ENCODE measurements at regions not wholly inside any gene's neighbourhood (a gene's known extent, or its start where the extent isn't known, plus 50 kb on each side); places are given as distances from the start of the nearest gene placed in this dataset.

DNA sequence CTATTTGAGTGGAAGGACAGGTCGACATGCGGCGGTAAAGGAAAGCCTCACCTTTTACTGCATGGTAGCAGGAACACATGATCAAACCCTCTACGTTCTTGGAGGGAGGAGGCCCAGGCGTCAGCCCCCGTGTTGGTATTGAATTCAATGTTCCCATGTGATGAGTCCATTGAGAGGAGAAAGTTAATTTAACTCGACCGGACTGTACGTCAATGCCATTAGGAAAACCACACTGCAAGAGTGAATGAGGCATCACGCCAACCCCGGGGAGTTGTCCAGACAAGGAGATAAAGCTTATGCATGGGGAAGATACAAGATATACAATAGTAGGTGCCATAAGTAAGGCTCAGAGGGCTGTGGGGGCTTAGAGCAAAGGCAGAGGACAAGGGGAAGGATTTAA lies 213.9 kb upstream of the ECI2 start:
- in situ Hi-C loops (cut with MboI; ENCODE audit: low pct_ligation_motif_present in 1 of 4, low pct_unique_long_range_greater_than_20kb in 1 of 4, low sequenced_read_pairs in 3 of 4) (no loop called here), intact Hi-C loops (cut with DNase I; ENCODE audit: low total_unique reads) (no loop called here)
- no peak for DNase-seq
- Histone ChIP-seq H3K9me3 (no peaks in the 10 kb centered on the region), H3K4me3 (no peak overlapping the region), H3K36me3 (no peaks in the 10 kb centered on the region), H3K4me1 (peaks cover 0 to 9% (median 0%) of the 10 kb centered on the region in 4 donors), H3K27me3 (no peaks in the 10 kb centered on the region), H3K27ac (peak overlapping the region; percentile 38 to 80 (median 52))
- no peak for TF ChIP-seq POLR2A (IDR thresholded peaks at IDR 0.05)
- TF ChIP-seq CTCF (IDR thresholded peaks at IDR 0.05) = no peak
- TF ChIP-seq POLR2AphosphoS5 (IDR thresholded peaks at IDR 0.05) = no peak
- TF ChIP-seq EP300 (IDR thresholded peaks at IDR 0.05; ENCODE audit: low read depth) = no peak
- WGBS, 2 donors (ENCODE audit: low coverage in 1 of 2) = 91 to 93% methylated on average over 9 to 11 of the region's 11 CpGs

- peaks cover 0 to 9% (median under 1%) of the 10 kb centered on the region in 4 donors for H3K4me1 ChIP-seq
- intact Hi-C loops (cut with DNase I; ENCODE audit: low total_unique reads) (no loop called here), in situ Hi-C loops (cut with MboI; ENCODE audit: low pct_ligation_motif_present in 1 of 4, low pct_unique_long_range_greater_than_20kb in 1 of 4, low sequenced_read_pairs in 3 of 4) (no loop called here)
- H3K9me3 ChIP-seq = no peaks in the 10 kb centered on the region
- TF ChIP-seq CTCF (IDR thresholded peaks at IDR 0.05) = no peak
- no peak for TF ChIP-seq POLR2A (IDR thresholded peaks at IDR 0.05)
- TF ChIP-seq EP300 (IDR thresholded peaks at IDR 0.05; ENCODE audit: low read depth) = peak; percentile 89
- TF ChIP-seq POLR2AphosphoS5 (IDR thresholded peaks at IDR 0.05) = peak; percentile 71 to 93 (median 74)
- no peaks in the 10 kb centered on the region for H3K27me3 ChIP-seq
- no peaks in the 10 kb centered on the region for H3K36me3 ChIP-seq
- H3K4me3 ChIP-seq = no peak overlapping the region
- no peak for DNase-seq
- H3K27ac ChIP-seq = peak overlapping the region; percentile 38 to 80 (median 52)
- 66 to 71% methylated on average over 6 to 14 of the region's 14 CpGs for WGBS, 2 donors (ENCODE audit: low coverage in 1 of 2)
These were observed 213.2 kb upstream of the ECI2 start for GRCh38 chr6:4348462-4349112.

DNA sequence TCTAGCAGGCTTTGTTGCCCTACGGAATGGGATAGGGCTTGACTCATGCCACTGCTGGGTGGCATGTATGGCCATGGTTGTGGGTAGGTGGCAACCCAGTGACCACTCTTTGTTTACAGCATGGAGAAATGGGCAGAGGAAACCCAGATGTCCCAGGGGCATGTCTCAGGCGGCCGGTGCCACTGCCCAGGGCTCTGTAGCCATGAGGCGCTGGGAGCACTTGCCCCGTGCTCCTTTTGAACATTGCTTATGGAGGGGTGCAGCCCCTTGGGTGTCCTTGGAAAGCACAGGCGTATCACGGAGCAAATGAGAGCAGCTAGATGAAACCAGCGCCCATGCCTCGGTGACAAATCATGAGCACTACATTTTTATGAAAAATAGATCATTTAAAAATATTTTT lies 212.5 kb upstream of the ECI2 start:
- no peak overlapping the region for H3K4me3 ChIP-seq
- intact Hi-C loops (cut with DNase I; ENCODE audit: low total_unique reads) = no loop called here
- H3K4me1 ChIP-seq = peaks cover 0 to 9% (median 3%) of the 10 kb centered on the region in 4 donors
- no peaks in the 10 kb centered on the region for H3K36me3 ChIP-seq
- in situ Hi-C loops (cut with MboI; ENCODE audit: low pct_ligation_motif_present in 1 of 4, low pct_unique_long_range_greater_than_20kb in 1 of 4, low sequenced_read_pairs in 3 of 4) = no loop called here
- H3K9me3 ChIP-seq = no peaks in the 10 kb centered on the region
- no peaks in the 10 kb centered on the region for H3K27me3 ChIP-seq
- no peak for TF ChIP-seq EP300 (IDR thresholded peaks at IDR 0.05; ENCODE audit: low read depth)
- no peak for TF ChIP-seq POLR2A (IDR thresholded peaks at IDR 0.05)
- no peak for TF ChIP-seq POLR2AphosphoS5 (IDR thresholded peaks at IDR 0.05)
- TF ChIP-seq CTCF (IDR thresholded peaks at IDR 0.05) = no peak
- peak overlapping the region in 3 of 4 donors; percentile 50 to 80 (median 53) for H3K27ac ChIP-seq
- 89 to 100% methylated on average over 4 to 9 of the region's 9 CpGs for WGBS, 2 donors (ENCODE audit: low coverage in 1 of 2)
- no peak for DNase-seq

GRCh38 chr6:4346659-4347333 lies 211.4 kb upstream of the ECI2 start:
- Histone ChIP-seq H3K4me3 (no peak overlapping the region), H3K9me3 (no peaks in the 10 kb centered on the region), H3K36me3 (no peaks in the 10 kb centered on the region), H3K27me3 (no peaks in the 10 kb centered on the region), H3K4me1 (peaks cover 0 to 8% (median 3%) of the 10 kb centered on the region in 4 donors), H3K27ac (no peak overlapping the region)
- WGBS, 2 donors (ENCODE audit: low coverage in 1 of 2) = 73% methylated on average over 6 of the region's 6 CpGs; no CpG with 5 or more reads in 1 of the 2 donors
- in situ Hi-C loops (cut with MboI; ENCODE audit: low pct_ligation_motif_present in 1 of 4, low pct_unique_long_range_greater_than_20kb in 1 of 4, low sequenced_read_pairs in 3 of 4) (no loop called here), intact Hi-C loops (cut with DNase I; ENCODE audit: low total_unique reads) (no loop called here)
- DNase-seq = no peak
- TF ChIP-seq EP300 (IDR thresholded peaks at IDR 0.05; ENCODE audit: low read depth) (no peak), CTCF (IDR thresholded peaks at IDR 0.05) (no peak), POLR2A (IDR thresholded peaks at IDR 0.05) (no peak)

Measured in transverse colon (tissue), 4 donors.